DMS 273 (cell line): ENCODE measurements at regions not wholly inside any gene's neighbourhood (a gene's known extent, or its start where the extent isn't known, plus 50 kb on each side); places are given as distances from the start of the nearest gene placed in this dataset.
"Not testable (repeated sequence)": the region's sequence is repeated elsewhere in the genome, so short reads cannot be mapped to it uniquely, and the experiment has no call there.

ENCODE experiments used
- DNase-seq: peaks from one replicate; lab custom pipeline; 2025; ENCODE audit not compliant: unreplicated experiment; lab: John Stamatoyannopoulos, UW

- no peak for DNase-seq
Observed at GRCh38 chr9:129437626-129438323, 183.1 kb downstream of the C9orf50 start.

GRCh38 chr9:129436751-129437625 lies 183.9 kb downstream of the C9orf50 start:
- peak; percentile 81 for DNase-seq

- DNase-seq, result no peak
Observed at GRCh38 chr9:129435988-129436717, 184.7 kb downstream of the C9orf50 start.

GRCh38 chr9:129435291-129435690 lies 185.6 kb downstream of the C9orf50 start:
- no peak for DNase-seq

- DNase-seq, result no peak
Observed at GRCh38 chr9:129434187-129434586, 186.7 kb downstream of the C9orf50 start.

- no peak for DNase-seq
Observed at GRCh38 chr9:129432297-129433154, 188.4 kb downstream of the C9orf50 start.

- DNase-seq, result no peak
Observed at GRCh38 chr9:129430940-129431643, 189.8 kb downstream of the C9orf50 start.

GRCh38 chr9:129428864-129429577 lies 191.9 kb downstream of the C9orf50 start:
- DNase-seq, result no peak

GRCh38 chr9:129427149-129427548 lies 193.8 kb downstream of the C9orf50 start:
- no peak for DNase-seq

GRCh38 chr9:129423755-129424154 lies 197.1 kb downstream of the C9orf50 start:
- not testable (repeated sequence) for DNase-seq

GRCh38 chr9:129423216-129423615 lies 197.7 kb downstream of the C9orf50 start:
- no peak for DNase-seq

- no peak for DNase-seq
Observed at GRCh38 chr9:129422843-129423192, 198.1 kb downstream of the C9orf50 start.

- no peak for DNase-seq
Observed at GRCh38 chr9:129422032-129422842, 198.7 kb downstream of the C9orf50 start.

GRCh38 chr9:129421371-129421770 lies 199.5 kb downstream of the C9orf50 start:
- no peak for DNase-seq

- no peak for DNase-seq
Observed at GRCh38 chr9:129420721-129421120, 200.2 kb downstream of the C9orf50 start.

GRCh38 chr9:129419382-129419899 lies 201.5 kb downstream of the C9orf50 start:
- DNase-seq, result peak; percentile 37

GRCh38 chr9:129418451-129418850 lies 202.4 kb downstream of the C9orf50 start:
- DNase-seq, result no peak

GRCh38 chr9:129416821-129417539 lies 203.9 kb downstream of the C9orf50 start:
- DNase-seq, result peak; percentile 54
